ENCODE measurements at regions not wholly inside any gene's neighbourhood (a gene's known extent, or its start where the extent isn't known, plus 50 kb on each side); places are given as distances from the start of the nearest gene placed in this dataset.

- no peak for DNase-seq (ENCODE audit: extremely low read depth in 1 of 11, low read depth in 9 of 11, low spot score in 4 of 11)
These were observed 449.1 kb upstream of the DAB1 start for GRCh38 chr1:57872913-57873312.

- DNase-seq (ENCODE audit: extremely low read depth in 1 of 11, low read depth in 9 of 11, low spot score in 4 of 11): no peak
These were observed 445.0 kb upstream of the DAB1 start for GRCh38 chr1:57868908-57869307.

GRCh38 chr1:57868239-57868638 is 444.4 kb upstream of the DAB1 start:
- no peak for DNase-seq (ENCODE audit: extremely low read depth in 1 of 11, low read depth in 9 of 11, low spot score in 4 of 11)

- DNase-seq (ENCODE audit: extremely low read depth in 1 of 11, low read depth in 9 of 11, low spot score in 4 of 11): no peak
These were observed 443.1 kb upstream of the DAB1 start for GRCh38 chr1:57866998-57867397.

DNA sequence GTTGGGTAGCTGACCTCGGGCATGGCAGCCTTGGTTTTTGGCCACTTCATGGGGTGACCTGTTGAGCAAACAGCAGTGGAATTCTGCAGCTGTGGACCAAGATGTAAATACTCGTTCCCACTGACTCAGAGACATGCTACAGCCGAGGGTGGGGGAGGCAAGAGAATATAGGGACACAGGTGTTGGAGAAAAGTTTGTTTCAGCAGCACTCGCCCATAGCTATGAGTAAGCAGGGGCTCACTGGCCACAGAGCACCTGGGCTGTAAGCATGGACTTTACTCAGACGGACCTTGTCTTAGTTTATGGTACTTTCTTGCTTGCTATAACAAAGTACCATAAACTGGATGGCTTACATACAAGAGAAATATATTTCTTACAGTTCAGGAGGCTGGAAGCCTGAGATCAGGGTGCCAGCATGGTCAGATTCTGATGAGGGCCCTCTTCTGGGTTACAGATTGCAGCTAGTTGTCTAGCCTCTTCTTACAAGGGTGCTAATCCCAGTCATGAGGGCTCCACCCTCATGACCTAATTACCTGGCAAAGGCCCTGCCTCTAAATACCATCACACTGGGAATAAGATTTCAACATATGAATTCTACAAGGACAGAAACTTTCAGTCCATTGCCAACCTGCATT is 437.2 kb upstream of the DAB1 start:
- no peak for DNase-seq (ENCODE audit: extremely low read depth in 1 of 11, low read depth in 9 of 11, low spot score in 4 of 11)

DNA sequence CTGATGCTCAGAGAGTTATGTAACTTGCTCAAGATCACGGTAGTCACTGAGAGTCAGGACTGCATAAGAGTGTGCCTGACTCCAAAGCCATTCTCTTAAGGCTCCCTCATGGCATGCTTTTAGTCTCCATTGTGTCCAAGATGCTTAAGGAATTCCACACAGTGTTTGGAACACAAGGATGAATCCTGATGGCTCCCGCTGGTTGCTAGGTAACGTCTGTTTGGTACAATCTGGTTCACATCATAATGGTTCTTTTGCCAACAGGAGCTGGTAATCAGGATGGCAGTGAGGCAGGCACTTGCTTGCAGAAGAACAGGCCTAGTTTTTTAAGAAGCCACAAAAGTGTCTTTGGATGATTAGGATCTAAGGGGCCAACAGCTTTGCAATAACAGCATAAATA is 436.5 kb upstream of the DAB1 start:
- no peak for DNase-seq (ENCODE audit: extremely low read depth in 1 of 11, low read depth in 9 of 11, low spot score in 4 of 11)

DNA sequence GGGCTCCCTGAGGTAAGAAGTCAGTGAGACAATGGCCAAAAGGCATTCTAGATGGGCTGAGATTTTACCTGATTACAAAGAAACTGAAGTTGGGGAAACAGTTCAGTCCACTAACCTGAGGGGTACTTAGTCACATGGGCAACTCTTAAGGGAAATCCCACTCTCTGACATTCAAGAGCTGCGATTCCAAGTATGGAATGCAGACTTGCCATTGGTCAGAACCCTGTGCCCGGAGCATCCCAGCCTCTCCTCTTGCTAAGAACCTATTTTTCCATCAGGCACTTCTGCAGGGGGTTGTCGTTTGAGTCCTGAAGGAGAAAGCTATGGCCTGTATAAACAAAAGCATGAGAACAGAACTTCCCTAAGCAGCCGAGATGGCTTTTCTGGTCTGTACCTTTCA is 434.9 kb upstream of the DAB1 start:
- DNase-seq (ENCODE audit: extremely low read depth in 1 of 11, low read depth in 9 of 11, low spot score in 4 of 11): no peak

DNA sequence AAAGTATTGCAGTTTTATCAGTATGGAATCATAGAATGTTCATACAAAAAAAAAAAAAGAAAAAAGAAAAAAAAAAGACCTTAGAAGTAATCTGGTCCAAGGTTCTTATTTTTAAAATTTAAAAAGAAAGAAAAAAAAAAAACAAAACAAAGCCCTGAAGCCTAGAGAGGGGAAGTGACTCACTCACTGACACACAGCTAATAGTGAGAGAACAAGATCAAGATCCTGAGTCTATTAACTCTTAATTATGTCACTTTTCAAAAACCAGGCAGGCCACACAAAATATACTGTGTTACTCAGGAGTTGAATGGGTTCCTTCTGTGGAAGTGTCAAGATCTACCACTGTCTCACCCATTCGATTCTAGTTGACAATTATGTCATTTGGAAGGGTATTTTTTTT is 433.9 kb upstream of the DAB1 start:
- DNase-seq (ENCODE audit: extremely low read depth in 1 of 11, low read depth in 9 of 11, low spot score in 4 of 11): no peak

- no peak for DNase-seq (ENCODE audit: extremely low read depth in 1 of 11, low read depth in 9 of 11, low spot score in 4 of 11)
These were observed 430.6 kb upstream of the DAB1 start for GRCh38 chr1:57854436-57854835.

GRCh38 chr1:57850176-57850940 is 426.5 kb upstream of the DAB1 start:
- DNase-seq (ENCODE audit: extremely low read depth in 1 of 11, low read depth in 9 of 11, low spot score in 4 of 11): no peak

GRCh38 chr1:57848406-57848805 is 424.5 kb upstream of the DAB1 start:
- DNase-seq (ENCODE audit: extremely low read depth in 1 of 11, low read depth in 9 of 11, low spot score in 4 of 11): no peak

DNA sequence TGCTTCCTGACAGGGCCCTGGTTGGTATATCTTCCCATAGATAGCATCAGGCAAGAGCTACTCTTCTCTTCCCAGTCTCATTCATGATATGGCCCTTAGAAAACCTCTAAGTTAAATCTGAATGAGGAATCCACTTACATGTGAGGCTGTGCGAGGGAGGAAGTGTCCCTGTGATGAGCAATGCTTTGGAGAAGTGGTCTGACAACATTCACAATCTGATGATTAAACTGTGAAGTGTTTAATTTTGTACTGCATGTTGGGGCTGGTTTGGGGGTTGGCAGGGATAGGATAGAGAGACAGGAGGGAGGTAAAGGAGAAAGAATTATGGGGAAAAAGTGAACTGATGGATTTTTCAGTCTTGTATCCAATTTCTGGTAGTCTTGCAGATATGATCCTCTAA is 421.2 kb upstream of the DAB1 start:
- DNase-seq (ENCODE audit: extremely low read depth in 1 of 11, low read depth in 9 of 11, low spot score in 4 of 11): no peak

GRCh38 chr1:57844382-57844980 is 420.6 kb upstream of the DAB1 start:
- no peak for DNase-seq (ENCODE audit: extremely low read depth in 1 of 11, low read depth in 9 of 11, low spot score in 4 of 11)

DNA sequence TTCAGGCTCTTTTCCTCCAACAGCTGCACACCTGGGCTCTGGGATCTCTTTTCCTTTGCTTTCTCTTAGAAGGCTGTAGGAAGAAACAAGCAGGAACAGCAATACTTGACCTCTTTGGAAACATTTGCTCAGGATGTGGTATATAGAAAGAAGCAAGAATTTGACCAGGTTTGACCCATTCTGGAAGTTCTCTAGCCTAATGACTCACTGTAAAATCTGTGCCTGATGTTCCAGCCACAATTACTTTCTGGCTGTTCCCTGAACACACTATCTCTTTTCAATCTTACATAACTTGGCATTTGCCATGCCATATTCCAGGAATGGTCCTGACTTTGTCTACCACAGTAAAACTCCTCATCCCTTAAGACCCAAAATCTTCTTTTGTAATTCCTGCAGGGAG is 419.9 kb upstream of the DAB1 start:
- DNase-seq (ENCODE audit: extremely low read depth in 1 of 11, low read depth in 9 of 11, low spot score in 4 of 11): no peak

GRCh38 chr1:57839526-57839925 is 415.7 kb upstream of the DAB1 start:
- DNase-seq (ENCODE audit: extremely low read depth in 1 of 11, low read depth in 9 of 11, low spot score in 4 of 11): no peak

DNA sequence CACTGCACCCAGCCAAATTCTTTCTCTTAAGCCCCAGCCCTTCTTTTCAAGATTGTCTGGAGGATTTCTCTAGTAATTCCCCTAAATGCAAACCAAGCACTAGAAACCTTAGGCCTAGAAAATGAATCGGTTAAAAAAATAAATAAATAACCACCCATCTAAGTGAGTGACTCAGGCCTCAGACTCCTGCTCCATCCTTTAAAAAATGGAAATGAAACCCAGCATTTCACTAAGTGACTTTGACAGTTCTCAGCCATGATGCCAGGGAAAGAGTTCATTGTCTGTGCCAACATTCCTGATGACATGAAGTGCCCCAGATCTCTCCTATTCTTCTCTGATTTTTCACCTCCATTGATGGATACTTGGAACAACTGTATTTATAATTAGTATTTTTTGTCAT is 415.2 kb upstream of the DAB1 start:
- DNase-seq (ENCODE audit: extremely low read depth in 1 of 11, low read depth in 9 of 11, low spot score in 4 of 11): no peak

- DNase-seq (ENCODE audit: extremely low read depth in 1 of 11, low read depth in 9 of 11, low spot score in 4 of 11): peak in 1 of 11 donors; percentile 4
These were observed 411.8 kb upstream of the DAB1 start for GRCh38 chr1:57835620-57836019.

DNA sequence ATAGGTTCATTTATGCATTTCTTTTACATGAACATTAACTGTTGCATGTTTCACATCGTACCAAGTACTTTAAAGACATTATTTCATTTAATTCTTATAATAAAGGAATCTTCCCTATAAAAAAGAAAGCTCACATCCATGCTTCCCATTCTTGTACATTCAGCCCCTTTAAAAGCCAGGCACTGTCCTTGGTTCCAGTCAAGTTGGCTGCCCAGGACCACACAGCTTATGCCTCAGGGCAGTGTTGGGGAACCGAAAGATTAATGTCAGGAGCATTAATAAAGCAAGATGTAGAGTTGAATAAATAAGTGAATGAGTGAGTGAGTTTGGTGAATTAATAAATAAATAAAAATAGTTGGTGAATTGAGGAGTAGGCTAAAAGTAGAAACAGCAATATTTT is 409.4 kb upstream of the DAB1 start:
- DNase-seq (ENCODE audit: extremely low read depth in 1 of 11, low read depth in 9 of 11, low spot score in 4 of 11): no peak

DNA sequence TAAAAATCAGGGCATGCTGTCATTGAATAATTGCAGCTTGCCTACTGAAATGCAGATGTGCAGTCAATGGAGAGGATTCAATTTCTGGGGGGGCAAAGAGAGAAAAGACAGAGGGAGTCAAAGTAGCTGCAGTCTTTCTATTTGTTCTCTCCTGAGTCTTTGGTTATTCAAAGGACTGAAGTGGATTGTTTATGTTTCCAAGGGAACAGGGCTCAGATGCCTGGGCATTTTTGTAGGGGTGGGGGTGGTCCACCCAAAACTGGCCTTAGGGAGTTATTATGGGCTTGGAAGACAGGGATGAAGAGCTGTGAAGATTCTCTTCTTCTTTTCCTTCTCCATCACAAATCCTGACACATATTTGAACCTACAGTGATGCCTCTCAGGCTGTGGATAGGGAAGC is 408.8 kb upstream of the DAB1 start:
- no peak for DNase-seq (ENCODE audit: extremely low read depth in 1 of 11, low read depth in 9 of 11, low spot score in 4 of 11)

DNA sequence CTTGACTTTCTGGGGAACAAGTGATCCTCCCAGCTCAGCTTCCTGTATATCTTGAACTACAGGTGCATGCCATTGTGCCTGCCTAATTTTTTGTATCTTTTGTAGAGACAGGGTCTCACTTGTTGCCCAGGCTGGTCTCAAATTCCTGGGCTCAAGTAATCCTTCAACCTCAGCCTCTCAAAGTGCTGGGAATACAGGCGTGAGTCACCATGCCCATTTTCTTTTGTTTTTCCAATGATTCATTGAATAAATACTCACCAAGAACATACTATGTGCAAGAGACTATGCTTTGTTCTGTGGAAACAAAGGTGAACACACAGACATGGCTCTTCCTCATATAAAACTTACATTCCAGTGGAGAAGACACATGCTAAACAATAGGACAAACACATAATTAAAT is 407.8 kb upstream of the DAB1 start:
- no peak for DNase-seq (ENCODE audit: extremely low read depth in 1 of 11, low read depth in 9 of 11, low spot score in 4 of 11)

DNA sequence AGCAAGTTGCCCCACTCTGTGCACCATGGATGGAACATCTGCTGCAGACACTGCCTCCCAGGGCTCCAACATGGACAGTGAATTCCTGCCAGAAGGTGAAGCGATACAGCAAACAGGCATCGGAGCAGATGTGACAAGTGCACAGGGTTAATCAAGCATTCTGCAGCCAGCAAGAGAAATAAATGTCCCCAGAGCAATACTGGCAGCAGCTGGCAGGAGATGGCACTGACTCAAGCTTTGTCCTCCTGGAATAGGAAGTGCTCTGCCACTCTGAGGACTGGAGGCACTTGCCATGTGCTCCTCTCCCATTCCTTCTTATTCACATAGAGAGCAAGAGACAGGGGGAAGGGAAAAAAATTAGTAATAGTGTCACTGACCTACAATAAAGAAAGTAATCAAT is 402.7 kb upstream of the DAB1 start:
- DNase-seq (ENCODE audit: extremely low read depth in 1 of 11, low read depth in 9 of 11, low spot score in 4 of 11): no peak

Measured in renal cortex interstitium (tissue), 11 donors.